RWPE2 (cell line): ENCODE measurements at regions not wholly inside any gene's neighbourhood (a gene's known extent, or its start where the extent isn't known, plus 50 kb on each side); places are given as distances from the start of the nearest gene placed in this dataset.

Experiments used
- ATAC-seq: fragments of 200-7000 bp; cut with Tn5 transposase; 3 replicates; pipeline ENCODE4 v1.9.1; 2021; ENCODE audit warnings: low read depth
- DNase-seq: peaks from one replicate; pipeline ENCODE4 v3.0.0-alpha.2; 2020; ENCODE audit warnings: low spot score
- H3K27ac ChIP-seq: fragments of 450-650 bp; 2 replicates; pipeline ENCODE4 v1.5.1; 2017; ENCODE audit warnings: mild to moderate bottlenecking; ENCODE audit not compliant: poor library complexity, severe bottlenecking
- H3K27me3 ChIP-seq: fragments of 250-450 bp; sonication (Bioruptor Pico); 2 replicates; pipeline ENCODE4 v1.5.1; 2021; ENCODE audit warnings: mild to moderate bottlenecking, moderate library complexity; ENCODE audit not compliant: insufficient read depth, poor library complexity, severe bottlenecking
- H3K36me3 ChIP-seq: fragments of 250-450 bp; sonication (Bioruptor Pico); 2 replicates; pipeline ENCODE4 v1.5.1; 2020; ENCODE audit warnings: low read depth, mild to moderate bottlenecking, moderate library complexity
- H3K4me1 ChIP-seq: fragments of 250-450 bp; sonication (Bioruptor Pico); 2 replicates; pipeline ENCODE4 v1.5.1; 2021; ENCODE audit warnings: mild to moderate bottlenecking, moderate library complexity; ENCODE audit not compliant: insufficient read depth, poor library complexity, severe bottlenecking
- H3K4me3 ChIP-seq: fragments of 250-450 bp; sonication (Bioruptor Pico); 2 replicates; pipeline ENCODE4 v1.5.1; 2021; ENCODE audit warnings: mild to moderate bottlenecking, moderate library complexity; ENCODE audit not compliant: severe bottlenecking
- H3K9me3 ChIP-seq: fragments of 250-450 bp; sonication (Bioruptor Pico); 2 replicates; pipeline ENCODE4 v1.5.1; 2021; ENCODE audit warnings: mild to moderate bottlenecking, moderate library complexity; ENCODE audit not compliant: severe bottlenecking
- CTCF ChIP-seq: fragments of 450-650 bp; IDR thresholded peaks from one replicate; pipeline ENCODE4 v1.5.1; 2017; ENCODE audit warnings: mild to moderate bottlenecking, moderate library complexity; ENCODE audit not compliant: poor library complexity, severe bottlenecking

- ATAC-seq: no peak
Observed at GRCh38 chr6:113128661-113129060, 728.5 kb upstream of the MARCKS start.

GRCh38 chr6:113129991-113130390 lies 727.2 kb upstream of the MARCKS start:
- TF ChIP-seq CTCF: no peak
- H3K4me3 ChIP-seq: no peak overlapping the region
- H3K4me1 ChIP-seq: no peaks in the 10 kb centered on the region
- no peaks in the 10 kb centered on the region for H3K9me3 ChIP-seq
- H3K27ac ChIP-seq: no peak overlapping the region
- no peak for ATAC-seq
- no peak for DNase-seq
- no peaks in the 10 kb centered on the region for H3K36me3 ChIP-seq
- H3K27me3 ChIP-seq: no peaks in the 10 kb centered on the region

More at GRCh38 chr6:113128661-113129060, 728.5 kb upstream of the MARCKS start:
- no peak overlapping the region for H3K4me3 ChIP-seq
- H3K9me3 ChIP-seq: no peaks in the 10 kb centered on the region
- no peaks in the 10 kb centered on the region for H3K4me1 ChIP-seq
- no peak overlapping the region for H3K27ac ChIP-seq
- no peaks in the 10 kb centered on the region for H3K27me3 ChIP-seq
- no peak for DNase-seq
- TF ChIP-seq CTCF: no peak
- H3K36me3 ChIP-seq: no peaks in the 10 kb centered on the region

GRCh38 chr6:113137426-113137825 lies 719.7 kb upstream of the MARCKS start:
- Histone ChIP-seq H3K27me3 (no peaks in the 10 kb centered on the region), H3K36me3 (no peaks in the 10 kb centered on the region), H3K9me3 (no peaks in the 10 kb centered on the region), H3K4me1 (no peaks in the 10 kb centered on the region), H3K4me3 (no peak overlapping the region), H3K27ac (no peak overlapping the region)
- DNase-seq (no peak), ATAC-seq (no peak)
- TF ChIP-seq CTCF: no peak

- no peaks in the 10 kb centered on the region for H3K9me3 ChIP-seq
- no peak for DNase-seq
- H3K4me3 ChIP-seq: no peak overlapping the region
- no peaks in the 10 kb centered on the region for H3K27me3 ChIP-seq
- no peak overlapping the region for H3K27ac ChIP-seq
- H3K36me3 ChIP-seq: no peaks in the 10 kb centered on the region
- TF ChIP-seq CTCF: no peak
- ATAC-seq: no peak
- no peaks in the 10 kb centered on the region for H3K4me1 ChIP-seq
Observed at GRCh38 chr6:113140721-113141120, 716.4 kb upstream of the MARCKS start.

- no peaks in the 10 kb centered on the region for H3K9me3 ChIP-seq
- ATAC-seq: no peak
- no peaks in the 10 kb centered on the region for H3K36me3 ChIP-seq
- no peak overlapping the region for H3K27ac ChIP-seq
- no peaks in the 10 kb centered on the region for H3K27me3 ChIP-seq
- DNase-seq: no peak
- no peak overlapping the region for H3K4me3 ChIP-seq
- no peaks in the 10 kb centered on the region for H3K4me1 ChIP-seq
- no peak for TF ChIP-seq CTCF
Observed at GRCh38 chr6:113141901-113142300, 715.2 kb upstream of the MARCKS start.
